Gastroesophageal sphincter (tissue), 4 donors: ENCODE measurements at regions not wholly inside any gene's neighbourhood (a gene's known extent, or its start where the extent isn't known, plus 50 kb on each side); places are given as distances from the start of the nearest gene placed in this dataset.

ENCODE experiments used
- ATAC-seq: fragments of 150-250 bp; one replicate; pipeline ENCODE4 v1.9.1; 2016; ENCODE audit warnings: mild to moderate bottlenecking, moderate library complexity
- H3K27ac ChIP-seq, 4 donors: fragments of 200-600 bp; sonication (generic) in 3 of 4; 1 replicate in 3 of 4; 2 replicates in 1 of 4; pipeline ENCODE4 v1.5.1; 2016 to 2019
- H3K27me3 ChIP-seq: fragments of 200-600 bp; sonication (generic); one replicate; pipeline ENCODE4 v1.5.1; 2019
- H3K36me3 ChIP-seq, 2 donors: fragments of 200-600 bp; sonication (generic); one replicate each; pipeline ENCODE4 v1.5.1; 2019; ENCODE audit warnings: control low read depth in 1 of 2
- H3K4me1 ChIP-seq, 3 donors: fragments of 200-600 bp; sonication (generic); 1 replicate in 2 of 3; 2 replicates in 1 of 3; pipeline ENCODE4 v1.5.1; 2016 to 2019; ENCODE audit warnings: control low read depth in 2 of 3
- H3K4me3 ChIP-seq, 2 donors: fragments of 200-600 bp; sonication (generic); one replicate each; pipeline ENCODE4 v1.5.1; 2019; ENCODE audit warnings: mild to moderate bottlenecking in 1 of 2, moderate library complexity in 1 of 2
- H3K9me3 ChIP-seq, 3 donors: fragments of 200-600 bp; sonication (generic); one replicate each; pipeline ENCODE4 v1.5.1; 2017 to 2019; ENCODE audit warnings: control low read depth in 2 of 3
- CTCF ChIP-seq, 4 experiments: fragments of 200-600 bp in 2 of 4; fragments of 450-650 bp in 2 of 4; sonication (generic) in 1 of 4; IDR thresholded peaks; one replicate each; pipeline ENCODE4 v1.5.1; 2017 to 2019; ENCODE audit warnings: antibody characterized with exemption in 4 of 4, mild to moderate bottlenecking in 2 of 4, moderate library complexity in 2 of 4
- EP300 ChIP-seq: sonication (generic); formaldehyde crosslinking; IDR thresholded peaks from one replicate; pipeline ENCODE4 v1.6.1; 2017; ENCODE audit warnings: antibody characterized with exemption, mild to moderate bottlenecking
- POLR2A ChIP-seq, 2 donors: fragments of 450-650 bp; IDR thresholded peaks; one replicate each; pipeline ENCODE4 v1.6.1; 2017; ENCODE audit warnings: antibody characterized with exemption in 2 of 2, mild to moderate bottlenecking in 2 of 2, moderate library complexity in 1 of 2
- POLR2AphosphoS5 ChIP-seq: sonication (generic); formaldehyde crosslinking; IDR thresholded peaks from one replicate; pipeline ENCODE4 v1.6.1; 2017; ENCODE audit warnings: antibody characterized with exemption
- WGBS, 2 donors: methylation state at CpG; one replicate each; pipeline ENCODE4 v1.1.5; 2018; ENCODE audit warnings: low coverage in 1 of 2; 5-methylcytosine and 5-hydroxymethylcytosine counted together

GRCh38 chr2:220318508-220318907 is 691.1 kb downstream of the SLC4A3 start:
- Histone ChIP-seq H3K4me3 (no peak overlapping the region), H3K4me1 (no peaks in the 10 kb centered on the region), H3K9me3 (no peaks in the 10 kb centered on the region), H3K27me3 (no peaks in the 10 kb centered on the region), H3K27ac (no peak overlapping the region), H3K36me3 (no peaks in the 10 kb centered on the region)
- WGBS, 2 donors, result 0 to 67% methylated on average over 1 of the region's 1 CpG
- TF ChIP-seq CTCF (IDR thresholded peaks at IDR 0.05) (no peak), POLR2AphosphoS5 (no peak), EP300 (no peak), POLR2A (IDR thresholded peaks at IDR 0.05) (no peak)
- ATAC-seq, result no peak

DNA sequence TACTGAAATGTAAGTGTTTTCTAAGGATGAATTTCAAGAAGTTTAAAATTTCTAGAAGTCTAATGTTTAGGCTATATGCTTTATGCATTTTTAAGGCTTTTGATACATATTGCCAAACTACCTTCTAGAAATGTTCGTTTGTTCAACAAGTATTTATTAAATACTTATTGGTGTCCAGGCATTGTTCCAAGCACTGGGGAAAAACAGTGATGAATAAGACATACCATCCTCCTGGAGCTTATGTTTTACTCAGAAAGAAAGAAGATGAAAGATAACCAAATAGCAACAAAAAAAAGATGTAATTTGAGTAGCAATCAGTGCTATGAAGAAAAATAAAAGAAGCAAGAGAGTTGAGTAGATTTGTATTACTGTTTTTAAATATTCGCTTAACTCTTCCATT is 692.9 kb downstream of the SLC4A3 start:
- Histone ChIP-seq H3K9me3 (no peaks in the 10 kb centered on the region), H3K27me3 (no peaks in the 10 kb centered on the region), H3K36me3 (no peaks in the 10 kb centered on the region), H3K4me1 (no peaks in the 10 kb centered on the region), H3K27ac (no peak overlapping the region), H3K4me3 (no peak overlapping the region)
- TF ChIP-seq POLR2AphosphoS5 (no peak), CTCF (IDR thresholded peaks at IDR 0.05) (no peak), POLR2A (IDR thresholded peaks at IDR 0.05) (no peak), EP300 (no peak)
- ATAC-seq, result no peak
- 51 to 58% methylated on average over 2 of the region's 2 CpGs for WGBS, 2 donors

DNA sequence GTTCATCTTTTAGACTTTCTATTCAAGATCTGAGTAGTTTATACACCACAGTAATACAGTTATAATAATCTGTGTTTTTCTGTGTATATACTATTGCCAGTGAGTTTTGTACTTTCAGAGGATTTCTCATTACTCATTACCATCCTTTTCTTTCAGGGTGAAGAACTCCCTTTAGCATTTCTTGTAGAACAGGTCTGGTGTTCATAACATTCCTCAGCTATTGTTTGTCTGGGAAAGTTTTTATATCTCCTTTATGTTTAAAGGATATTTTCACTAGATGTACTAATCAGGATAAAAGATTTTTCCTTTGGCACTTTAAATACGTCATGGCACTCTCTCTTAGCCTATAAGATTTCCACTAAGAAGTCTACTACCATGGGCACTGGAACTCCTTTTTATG is 705.5 kb downstream of the SLC4A3 start:
- H3K27me3 ChIP-seq, result no peaks in the 10 kb centered on the region
- WGBS, 2 donors, result 71 to 89% methylated on average over 1 of the region's 1 CpG
- ATAC-seq, result no peak

DNA sequence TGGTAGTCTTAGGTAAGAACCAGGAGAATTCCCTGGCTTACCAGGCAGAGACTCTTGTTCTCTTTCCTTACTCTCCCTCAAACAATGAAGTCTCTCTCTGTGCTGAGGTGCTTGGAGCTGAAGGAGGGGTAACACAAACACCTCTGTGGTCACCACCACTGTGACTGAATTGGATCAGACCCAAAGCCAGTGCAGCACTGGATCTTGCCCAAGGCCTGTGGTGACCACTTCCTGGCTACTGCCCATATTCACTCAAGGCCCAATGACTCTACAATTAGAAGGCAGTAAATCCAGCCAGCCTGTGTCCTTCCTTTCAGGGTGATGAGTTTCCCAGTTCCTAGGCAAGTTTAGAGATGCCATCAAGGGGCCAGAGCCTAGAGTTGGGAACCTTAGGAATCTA is 706.8 kb downstream of the SLC4A3 start:
- no peaks in the 10 kb centered on the region for H3K27me3 ChIP-seq
- H3K36me3 ChIP-seq, result no peaks in the 10 kb centered on the region
- no peak overlapping the region for H3K27ac ChIP-seq
- H3K4me3 ChIP-seq, result no peak overlapping the region
- TF ChIP-seq POLR2A (IDR thresholded peaks at IDR 0.05), result no peak
- H3K9me3 ChIP-seq, result peaks cover 0 to 10% (median 0%) of the 10 kb centered on the region in 3 donors
- ATAC-seq, result no peak
- H3K4me1 ChIP-seq, result no peaks in the 10 kb centered on the region

More for the DNA sequence above, 705.5 kb downstream of the SLC4A3 start:
- H3K9me3 ChIP-seq, result peaks cover 0 to 14% (median 0%) of the 10 kb centered on the region in 3 donors
- H3K36me3 ChIP-seq, result no peaks in the 10 kb centered on the region
- H3K4me3 ChIP-seq, result no peak overlapping the region
- no peak overlapping the region for H3K27ac ChIP-seq
- TF ChIP-seq POLR2AphosphoS5, result no peak
- no peak for TF ChIP-seq CTCF (IDR thresholded peaks at IDR 0.05)
- no peak for TF ChIP-seq POLR2A (IDR thresholded peaks at IDR 0.05)
- no peak for TF ChIP-seq EP300
- H3K4me1 ChIP-seq, result no peaks in the 10 kb centered on the region

GRCh38 chr2:220334871-220335590 is 707.6 kb downstream of the SLC4A3 start:
- no peak for ATAC-seq
- Histone ChIP-seq H3K36me3 (no peaks in the 10 kb centered on the region), H3K9me3 (peaks cover 0 to 4% (median 0%) of the 10 kb centered on the region in 3 donors), H3K27me3 (no peaks in the 10 kb centered on the region), H3K27ac (no peak overlapping the region), H3K4me3 (no peak overlapping the region), H3K4me1 (no peaks in the 10 kb centered on the region)
- TF ChIP-seq EP300 (no peak), POLR2A (IDR thresholded peaks at IDR 0.05) (no peak), CTCF (IDR thresholded peaks at IDR 0.05) (no peak), POLR2AphosphoS5 (no peak)
- 65% methylated on average over 2 of the region's 4 CpGs; no CpG with 5 or more reads in 1 of the 2 donors for WGBS, 2 donors
